ENCODE measurements at regions not wholly inside any gene's neighbourhood (a gene's known extent, or its start where the extent isn't known, plus 50 kb on each side); places are given as distances from the start of the nearest gene placed in this dataset.

- no peak overlapping the region for H3K27ac ChIP-seq
These were observed 754.3 kb upstream of the TBX3 start for GRCh38 chr12:115438314-115438713.

GRCh38 chr12:115437061-115437567 is 753.1 kb upstream of the TBX3 start:
- H3K4me3 ChIP-seq: no peak overlapping the region
- no peak for DNase-seq (ENCODE audit: low spot score)
- H3K27ac ChIP-seq: no peak overlapping the region
- no peak for TF ChIP-seq CTCF (IDR thresholded peaks at IDR 0.05)

More at GRCh38 chr12:115438314-115438713, 754.3 kb upstream of the TBX3 start:
- DNase-seq (ENCODE audit: low spot score): no peak
- no peak overlapping the region for H3K4me3 ChIP-seq
- no peak for TF ChIP-seq CTCF (IDR thresholded peaks at IDR 0.05)

GRCh38 chr12:115433014-115433634 is 749.1 kb upstream of the TBX3 start:
- H3K4me3 ChIP-seq: no peak overlapping the region
- DNase-seq (ENCODE audit: low spot score): no peak
- TF ChIP-seq CTCF (IDR thresholded peaks at IDR 0.05): no peak
- no peak overlapping the region for H3K27ac ChIP-seq

GRCh38 chr12:115430636-115431035 is 746.7 kb upstream of the TBX3 start:
- no peak for DNase-seq (ENCODE audit: low spot score)
- no peak overlapping the region for H3K4me3 ChIP-seq
- H3K27ac ChIP-seq: no peak overlapping the region
- TF ChIP-seq CTCF (IDR thresholded peaks at IDR 0.05): no peak

- TF ChIP-seq CTCF (IDR thresholded peaks at IDR 0.05): no peak
- no peak overlapping the region for H3K27ac ChIP-seq
- no peak for DNase-seq (ENCODE audit: low spot score)
These were observed 742.8 kb upstream of the TBX3 start for GRCh38 chr12:115426732-115427131.

GRCh38 chr12:115424003-115424402 is 740.0 kb upstream of the TBX3 start:
- H3K27ac ChIP-seq: no peak overlapping the region
- no peak for DNase-seq (ENCODE audit: low spot score)
- no peak for TF ChIP-seq CTCF (IDR thresholded peaks at IDR 0.05)
- no peak overlapping the region for H3K4me3 ChIP-seq

More at GRCh38 chr12:115426732-115427131, 742.8 kb upstream of the TBX3 start:
- no peak overlapping the region for H3K4me3 ChIP-seq

GRCh38 chr12:115423546-115423987 is 739.6 kb upstream of the TBX3 start:
- Histone ChIP-seq H3K27ac (no peak overlapping the region), H3K4me3 (no peak overlapping the region)
- no peak for TF ChIP-seq CTCF (IDR thresholded peaks at IDR 0.05)
- no peak for DNase-seq (ENCODE audit: low spot score)

All from coronary artery (tissue), 2 donors.